NCI-H1694 treated with DMSO at 0.1 percent for 48 hours (cell line): ENCODE measurements at regions not wholly inside any gene's neighbourhood (a gene's known extent, or its start where the extent isn't known, plus 50 kb on each side); places are given as distances from the start of the nearest gene placed in this dataset.
"Not testable (repeated sequence)": the region's sequence is repeated elsewhere in the genome, so short reads cannot be mapped to it uniquely, and the experiment has no call there.

Experiments used
- DNase-seq: peaks from one replicate; lab custom pipeline; 2025; lab: John Stamatoyannopoulos, UW

- no peak for DNase-seq
These were observed 122.7 kb downstream of the FAM53A start for GRCh38 chr4:1561286-1561990.

GRCh38 chr4:1559896-1560650 is 124.0 kb downstream of the FAM53A start:
- DNase-seq, result no peak

GRCh38 chr4:1558205-1558604 is 125.9 kb downstream of the FAM53A start:
- no peak for DNase-seq

GRCh38 chr4:1557221-1557597 is 126.9 kb downstream of the FAM53A start:
- DNase-seq, result peak; percentile 49

- no peak for DNase-seq
These were observed 127.4 kb downstream of the FAM53A start for GRCh38 chr4:1556541-1557220.

GRCh38 chr4:1554876-1555265 is 129.2 kb downstream of the FAM53A start:
- no peak for DNase-seq

- no peak for DNase-seq
These were observed 129.8 kb downstream of the FAM53A start for GRCh38 chr4:1554246-1554875.

GRCh38 chr4:1553365-1553764 is 130.7 kb downstream of the FAM53A start:
- DNase-seq, result no peak

- no peak for DNase-seq
These were observed 131.7 kb downstream of the FAM53A start for GRCh38 chr4:1552451-1552850.

- DNase-seq, result no peak
These were observed 132.9 kb downstream of the FAM53A start for GRCh38 chr4:1551211-1551610.

- no peak for DNase-seq
These were observed 133.7 kb downstream of the FAM53A start for GRCh38 chr4:1550122-1551070.

GRCh38 chr4:1549638-1550035 is 134.5 kb downstream of the FAM53A start:
- DNase-seq, result no peak

GRCh38 chr4:1548827-1549637 is 135.1 kb downstream of the FAM53A start:
- DNase-seq, result not testable (repeated sequence)

- DNase-seq, result no peak
These were observed 136.0 kb downstream of the FAM53A start for GRCh38 chr4:1547856-1548826.

- DNase-seq, result no peak
These were observed 136.8 kb downstream of the FAM53A start for GRCh38 chr4:1547131-1547855.

- DNase-seq, result no peak
These were observed 138.6 kb upstream of the NKX1-1 start for GRCh38 chr4:1544861-1545281.

GRCh38 chr4:1544435-1544834 is 138.2 kb upstream of the NKX1-1 start:
- DNase-seq, result not testable (repeated sequence)

- no peak for DNase-seq
These were observed 137.7 kb upstream of the NKX1-1 start for GRCh38 chr4:1543976-1544375.

GRCh38 chr4:1543561-1543960 is 137.3 kb upstream of the NKX1-1 start:
- no peak for DNase-seq
